ENCODE measurements at regions not wholly inside any gene's neighbourhood (a gene's known extent, or its start where the extent isn't known, plus 50 kb on each side); places are given as distances from the start of the nearest gene placed in this dataset.
A peak's percentile ranks its signal among the peaks of the same experiment; 100 is the strongest.
"Not testable (repeated sequence)": the region's sequence is repeated elsewhere in the genome, so short reads cannot be mapped to it uniquely, and the experiment has no call there.

- DNase-seq (ENCODE audit: low spot score) = no peak
Measured at GRCh38 chr3:162865466-162865865, 1368.9 kb downstream of the OTOL1 start.

GRCh38 chr3:162879021-162879562 is 1382.5 kb downstream of the OTOL1 start:
- no peak for DNase-seq (ENCODE audit: low spot score)

- DNase-seq (ENCODE audit: low spot score) = no peak
Measured at GRCh38 chr3:162884373-162884772, 1387.8 kb downstream of the OTOL1 start.

- no peak for DNase-seq (ENCODE audit: low spot score)
Measured at GRCh38 chr3:162892921-162893793, 1396.5 kb downstream of the OTOL1 start.

GRCh38 chr3:162897291-162897690 is 1400.7 kb downstream of the OTOL1 start:
- DNase-seq (ENCODE audit: low spot score) = no peak

- no peak for DNase-seq (ENCODE audit: low spot score)
Measured at GRCh38 chr3:162932503-162932902, 1435.9 kb downstream of the OTOL1 start.

- DNase-seq (ENCODE audit: low spot score) = no peak
Measured at GRCh38 chr3:162933656-162934055, 1437.0 kb downstream of the OTOL1 start.

GRCh38 chr3:162936706-162937105 is 1440.1 kb downstream of the OTOL1 start:
- no peak for DNase-seq (ENCODE audit: low spot score)

- no peak for DNase-seq (ENCODE audit: low spot score)
Measured at GRCh38 chr3:162938083-162938482, 1441.5 kb downstream of the OTOL1 start.

GRCh38 chr3:162945626-162946025 is 1449.0 kb downstream of the OTOL1 start:
- peak; percentile 20 for DNase-seq (ENCODE audit: low spot score)

- DNase-seq (ENCODE audit: low spot score) = no peak
Measured at GRCh38 chr3:162956711-162957110, 1460.1 kb downstream of the OTOL1 start.

GRCh38 chr3:162960269-162960668 is 1463.7 kb downstream of the OTOL1 start:
- DNase-seq (ENCODE audit: low spot score) = no peak

GRCh38 chr3:162970292-162970691 is 1473.7 kb downstream of the OTOL1 start:
- DNase-seq (ENCODE audit: low spot score) = no peak

- DNase-seq (ENCODE audit: low spot score) = no peak
Measured at GRCh38 chr3:162971715-162972114, 1475.1 kb downstream of the OTOL1 start.

GRCh38 chr3:162973428-162973917 is 1476.9 kb downstream of the OTOL1 start:
- DNase-seq (ENCODE audit: low spot score) = no peak

- no peak for DNase-seq (ENCODE audit: low spot score)
Measured at GRCh38 chr3:162978136-162978535, 1481.5 kb downstream of the OTOL1 start.

- DNase-seq (ENCODE audit: low spot score) = no peak
Measured at GRCh38 chr3:162984746-162985145, 1488.1 kb downstream of the OTOL1 start.

- DNase-seq (ENCODE audit: low spot score) = not testable (repeated sequence)
Measured at GRCh38 chr3:162987085-162987794, 1490.6 kb downstream of the OTOL1 start.

GRCh38 chr3:162992741-162993140 is 1496.1 kb downstream of the OTOL1 start:
- DNase-seq (ENCODE audit: low spot score) = no peak

- DNase-seq (ENCODE audit: low spot score) = no peak
Measured at GRCh38 chr3:162994165-162994564, 1497.6 kb downstream of the OTOL1 start.

GRCh38 chr3:162996368-162996767 is 1499.8 kb downstream of the OTOL1 start:
- DNase-seq (ENCODE audit: low spot score) = no peak

GRCh38 chr3:162998205-162998604 is 1501.6 kb downstream of the OTOL1 start:
- DNase-seq (ENCODE audit: low spot score) = no peak

- no peak for DNase-seq (ENCODE audit: low spot score)
Measured at GRCh38 chr3:163011596-163011995, 1515.0 kb downstream of the OTOL1 start.
